GM23338 (cell line): ENCODE measurements at regions not wholly inside any gene's neighbourhood (a gene's known extent, or its start where the extent isn't known, plus 50 kb on each side); places are given as distances from the start of the nearest gene placed in this dataset.

ENCODE experiments used
- CREB1 ChIP-seq: fragments of 250-450 bp; sonication (Bioruptor Pico); IDR thresholded peaks from 2 replicates; pipeline ENCODE4 v1.5.0; 2020; ENCODE audit warnings: low read depth, mild to moderate bottlenecking, moderate library complexity
- CTCF ChIP-seq, 2 experiments: fragments of 200-600 bp in 1 of 2; sonication (generic) in 1 of 2; conservative IDR thresholded peaks; 2 replicates each; pipeline versions ENCODE4 v1.5.1 to v1.6.1; 2016 to 2017; ENCODE audit warnings: antibody characterized with exemption in 2 of 2, low read depth in 2 of 2, mild to moderate bottlenecking in 2 of 2, moderate library complexity in 1 of 2
- EZH2 ChIP-seq: fragments of 200-600 bp; sonication (generic); IDR thresholded peaks from one replicate; pipeline ENCODE4 v1.8.0; 2017; ENCODE audit warnings: antibody characterized with exemption, mild to moderate bottlenecking, low read depth; ENCODE audit not compliant: unreplicated experiment
- EZH2phosphoT487 ChIP-seq: fragments of 200-600 bp; sonication (generic); IDR thresholded peaks from one replicate; pipeline ENCODE4 v1.8.1; 2018; ENCODE audit warnings: antibody characterized with exemption; ENCODE audit not compliant: unreplicated experiment
- JUNB ChIP-seq: IDR thresholded peaks from one replicate; pipeline ENCODE4 v1.6.1; 2016; ENCODE audit warnings: antibody characterized with exemption; ENCODE audit not compliant: unreplicated experiment
- NANOG ChIP-seq: IDR thresholded peaks from 2 replicates; pipeline ENCODE4 v1.6.1; 2016; ENCODE audit warnings: antibody characterized with exemption, borderline replicate concordance
- POLR2AphosphoS5 ChIP-seq: IDR thresholded peaks from 2 replicates; pipeline ENCODE4 v1.6.1; 2016; ENCODE audit warnings: antibody characterized with exemption, low read depth
- REST ChIP-seq: IDR thresholded peaks from one replicate; pipeline ENCODE4 v1.6.1; 2018; ENCODE audit warnings: antibody characterized with exemption; ENCODE audit not compliant: unreplicated experiment
- STAT1 ChIP-seq: IDR thresholded peaks from one replicate; pipeline ENCODE4 v1.6.1; 2016; ENCODE audit warnings: antibody characterized with exemption; ENCODE audit not compliant: unreplicated experiment

DNA sequence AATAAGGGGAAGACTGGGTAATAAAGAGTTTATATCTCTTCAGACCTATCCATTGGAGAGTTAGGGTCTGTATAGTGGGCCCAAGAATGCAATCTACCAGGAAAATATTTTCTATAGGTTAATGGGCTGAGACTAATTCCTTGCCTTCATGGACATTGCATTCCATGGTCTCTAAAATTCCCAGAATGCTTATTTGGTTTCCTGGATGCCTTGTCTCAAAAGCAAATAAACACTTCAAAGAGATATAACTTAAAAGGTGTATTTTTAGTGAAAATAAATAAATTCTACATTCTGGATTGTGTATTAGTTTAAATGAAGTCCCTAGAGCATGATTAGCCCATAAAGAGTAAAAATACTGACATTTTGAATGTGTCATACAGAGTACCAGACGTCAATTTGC, 550.1 kb upstream of the PKN2 start:
- no peak for TF ChIP-seq EZH2
- TF ChIP-seq CTCF (conservative IDR thresholded peaks at IDR 0.05; ENCODE audit: low read depth in 2 of 2): no peak
- no peak for TF ChIP-seq STAT1
- no peak for TF ChIP-seq EZH2phosphoT487
- TF ChIP-seq POLR2AphosphoS5: no peak
- no peak for TF ChIP-seq REST
- no peak for TF ChIP-seq CREB1 (CRISPR knock-in tag)
- TF ChIP-seq NANOG: no peak
- TF ChIP-seq JUNB: no peak
